MG63 (cell line): ENCODE measurements at regions not wholly inside any gene's neighbourhood (a gene's known extent, or its start where the extent isn't known, plus 50 kb on each side); places are given as distances from the start of the nearest gene placed in this dataset.

Source experiments
- DNase-seq: peaks from one replicate; pipeline ENCODE4 v3.0.0-alpha.2; 2020
- H3K27me3 ChIP-seq: fragments of 250-450 bp; sonication (Bioruptor Pico); 2 replicates; pipeline ENCODE4 v1.5.1; 2020; ENCODE audit warnings: mild to moderate bottlenecking, moderate library complexity
- H3K36me3 ChIP-seq: fragments of 250-450 bp; sonication (Bioruptor Pico); 2 replicates; pipeline ENCODE4 v1.5.1; 2020; ENCODE audit warnings: mild to moderate bottlenecking, moderate library complexity
- H3K4me3 ChIP-seq: fragments of 250-450 bp; sonication (Bioruptor Pico); 2 replicates; pipeline ENCODE4 v1.5.1; 2020; ENCODE audit warnings: mild to moderate bottlenecking, moderate library complexity
- H3K9me3 ChIP-seq: fragments of 250-450 bp; sonication (Bioruptor Pico); 2 replicates; pipeline ENCODE4 v1.5.1; 2020; ENCODE audit warnings: mild to moderate bottlenecking, moderate library complexity

DNA sequence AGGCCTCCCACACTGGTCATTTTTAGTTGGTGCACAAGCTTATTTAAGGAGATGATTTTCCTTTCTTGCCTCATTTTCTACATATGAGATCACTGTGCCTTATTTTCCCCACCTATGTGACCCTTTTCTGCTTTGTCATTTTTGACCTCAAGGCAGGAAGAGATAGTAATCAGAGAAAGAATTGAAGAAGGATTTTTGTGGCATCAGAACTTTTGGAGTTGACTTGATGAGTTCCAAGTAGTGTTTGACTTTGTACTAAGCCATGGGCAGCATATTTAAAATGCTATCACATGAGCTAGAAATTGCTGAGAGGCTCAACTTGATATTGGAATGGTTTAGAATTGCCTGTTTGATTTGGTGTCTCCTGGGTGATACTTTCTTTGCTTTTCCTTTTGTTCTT, 440.8 kb downstream of the AEBP2 start:
- H3K4me3 ChIP-seq = no peak overlapping the region
- H3K9me3 ChIP-seq = no peaks in the 10 kb centered on the region
- no peaks in the 10 kb centered on the region for H3K27me3 ChIP-seq
- no peaks in the 10 kb centered on the region for H3K36me3 ChIP-seq
- DNase-seq = no peak

DNA sequence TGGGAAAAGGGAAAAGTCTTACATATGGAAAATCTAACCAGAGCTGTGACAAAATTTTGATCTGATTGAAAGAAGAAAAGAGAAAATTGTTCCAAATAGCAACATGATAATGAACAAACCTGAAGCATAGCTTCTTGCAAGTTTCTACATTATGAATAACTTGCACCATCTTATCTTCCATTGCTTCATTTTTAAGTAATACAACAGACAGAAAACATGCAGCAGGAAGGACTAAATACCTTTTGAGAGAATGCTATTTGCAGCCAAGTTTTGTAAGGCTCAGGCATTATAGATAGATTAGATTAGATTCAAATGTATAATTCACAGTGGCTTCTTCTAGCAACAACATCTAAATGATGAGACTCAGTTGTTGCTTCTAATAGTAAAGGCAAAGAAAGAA, 441.4 kb downstream of the AEBP2 start:
- Histone ChIP-seq H3K36me3 (no peaks in the 10 kb centered on the region), H3K27me3 (no peaks in the 10 kb centered on the region), H3K4me3 (no peak overlapping the region), H3K9me3 (no peaks in the 10 kb centered on the region)
- no peak for DNase-seq

DNA sequence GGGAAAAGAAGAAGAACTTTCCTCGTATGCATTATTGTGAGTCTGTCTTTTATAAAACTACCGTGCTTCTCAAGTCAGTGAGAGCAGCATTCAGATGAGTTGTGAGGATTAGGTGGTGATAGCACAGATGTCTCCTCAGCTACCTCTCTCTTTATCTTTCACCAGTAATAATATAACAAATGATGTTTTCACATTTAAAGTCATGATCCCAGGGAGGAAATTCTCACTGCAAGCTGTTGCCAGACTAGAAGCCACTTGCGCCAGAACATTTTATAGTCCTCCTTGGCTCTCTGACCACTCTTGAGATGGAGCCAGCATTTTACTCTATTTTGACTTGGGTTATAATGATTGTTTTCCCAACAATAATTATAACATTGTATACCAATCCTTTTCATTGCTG, 443.1 kb downstream of the AEBP2 start:
- Histone ChIP-seq H3K36me3 (no peaks in the 10 kb centered on the region), H3K4me3 (no peak overlapping the region), H3K9me3 (no peaks in the 10 kb centered on the region), H3K27me3 (no peaks in the 10 kb centered on the region)
- peak; percentile 18 for DNase-seq

GRCh38 chr12:19884021-19884492, 444.8 kb downstream of the AEBP2 start:
- DNase-seq = peak; percentile 57
- no peaks in the 10 kb centered on the region for H3K27me3 ChIP-seq
- H3K9me3 ChIP-seq = no peaks in the 10 kb centered on the region
- H3K4me3 ChIP-seq = no peak overlapping the region
- H3K36me3 ChIP-seq = no peaks in the 10 kb centered on the region

DNA sequence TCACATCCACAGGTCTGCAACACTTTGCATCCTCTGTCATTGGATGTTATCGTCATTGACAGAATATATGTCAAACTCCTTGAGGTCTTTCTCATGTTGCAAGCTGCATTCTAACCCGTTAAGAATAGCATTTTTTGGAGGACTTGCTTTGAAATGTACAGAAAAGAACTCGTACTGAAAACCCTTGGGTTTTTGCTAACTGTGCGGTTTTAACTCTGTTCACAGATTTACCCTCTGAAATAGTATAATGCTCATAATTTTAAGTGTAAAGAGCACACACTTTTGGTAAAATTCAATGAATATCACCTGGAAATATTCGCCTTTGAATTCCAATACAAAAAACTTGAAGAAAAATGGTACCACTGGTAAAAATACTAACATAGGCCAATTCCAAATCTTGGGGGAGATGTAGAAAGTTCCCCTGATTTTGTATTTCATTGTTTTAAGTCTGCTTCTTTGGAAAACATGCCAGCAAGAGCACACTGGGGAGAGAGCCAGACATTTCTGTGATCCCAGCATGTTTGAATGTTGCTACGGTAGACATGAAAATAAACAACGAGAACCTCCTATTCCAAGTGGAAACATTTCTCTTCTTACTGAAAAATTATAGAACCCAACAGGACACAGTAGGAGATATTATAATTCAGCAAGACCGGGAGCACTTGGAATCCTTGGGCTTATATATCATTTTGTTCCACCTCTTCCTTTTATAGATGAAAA, 446.0 kb downstream of the AEBP2 start:
- no peak for DNase-seq
- no peaks in the 10 kb centered on the region for H3K27me3 ChIP-seq
- H3K9me3 ChIP-seq = no peaks in the 10 kb centered on the region
- no peak overlapping the region for H3K4me3 ChIP-seq
- no peaks in the 10 kb centered on the region for H3K36me3 ChIP-seq

DNA sequence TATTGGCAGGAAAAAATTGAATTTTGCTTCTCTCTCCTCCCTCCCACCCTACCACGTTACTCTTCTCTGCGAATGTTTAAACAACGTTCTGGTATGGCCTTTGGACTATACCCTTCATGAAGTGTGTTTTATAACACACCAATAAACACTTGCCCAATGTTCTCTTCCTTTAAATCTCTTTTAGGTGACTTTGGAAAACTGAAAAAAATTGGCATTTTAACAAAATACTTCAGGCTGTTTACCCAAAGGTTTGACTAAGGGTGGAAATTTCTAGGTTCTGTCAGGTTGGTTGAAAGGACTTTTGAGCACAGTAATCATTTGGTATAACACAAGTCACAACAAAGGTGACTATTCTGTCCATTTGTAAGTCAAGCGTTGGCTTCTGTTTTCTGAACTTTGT, 446.8 kb downstream of the AEBP2 start:
- H3K9me3 ChIP-seq = no peaks in the 10 kb centered on the region
- no peaks in the 10 kb centered on the region for H3K27me3 ChIP-seq
- H3K4me3 ChIP-seq = no peak overlapping the region
- DNase-seq = no peak
- H3K36me3 ChIP-seq = no peaks in the 10 kb centered on the region

DNA sequence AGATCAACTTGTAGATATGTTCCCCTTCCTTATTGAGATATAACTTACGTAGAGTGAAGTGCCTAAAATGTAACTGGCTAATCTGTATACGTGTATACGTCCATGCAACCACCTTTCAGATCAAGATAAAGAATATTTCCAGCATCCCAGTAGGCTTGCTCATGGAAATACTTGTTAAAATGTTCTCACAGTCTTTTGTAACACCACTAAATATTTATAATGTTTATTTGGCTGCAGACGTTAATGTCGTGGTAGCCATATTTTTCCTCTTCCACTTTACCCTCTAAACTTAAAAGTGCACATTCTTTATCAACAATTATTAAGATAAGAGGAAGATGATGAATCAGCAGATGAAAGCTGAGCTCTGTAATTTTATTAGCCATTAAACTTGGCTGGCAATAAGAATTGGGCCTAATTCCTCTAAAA, 447.4 kb downstream of the AEBP2 start:
- H3K4me3 ChIP-seq = no peak overlapping the region
- no peaks in the 10 kb centered on the region for H3K36me3 ChIP-seq
- no peaks in the 10 kb centered on the region for H3K27me3 ChIP-seq
- no peaks in the 10 kb centered on the region for H3K9me3 ChIP-seq
- DNase-seq = no peak

DNA sequence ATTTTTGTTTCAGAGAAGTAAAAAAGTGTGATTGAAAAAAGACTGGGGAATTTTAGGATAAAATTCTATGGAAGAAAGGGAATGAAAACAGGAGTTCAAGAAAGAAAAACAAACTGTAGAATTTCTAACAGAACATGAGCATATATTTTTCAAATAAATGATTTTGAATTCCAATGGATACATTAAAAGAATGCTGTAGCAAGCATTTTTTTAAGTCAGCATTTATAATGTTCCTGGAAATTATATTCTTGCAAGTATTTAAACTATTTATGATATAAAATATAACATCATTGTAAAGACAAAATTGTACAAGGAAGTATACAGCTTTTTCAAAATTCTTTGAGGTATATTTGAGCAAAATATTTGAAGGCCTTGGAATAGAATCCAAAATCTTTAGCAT, 450.7 kb downstream of the AEBP2 start:
- DNase-seq = no peak
- no peaks in the 10 kb centered on the region for H3K9me3 ChIP-seq
- H3K4me3 ChIP-seq = no peak overlapping the region

GRCh38 chr12:19891936-19892591, 452.8 kb downstream of the AEBP2 start:
- H3K9me3 ChIP-seq = no peaks in the 10 kb centered on the region
- no peak overlapping the region for H3K4me3 ChIP-seq
- H3K36me3 ChIP-seq = no peaks in the 10 kb centered on the region
- DNase-seq = no peak
- no peaks in the 10 kb centered on the region for H3K27me3 ChIP-seq

More for the DNA sequence above, 450.7 kb downstream of the AEBP2 start:
- no peaks in the 10 kb centered on the region for H3K27me3 ChIP-seq
- H3K36me3 ChIP-seq = no peaks in the 10 kb centered on the region

DNA sequence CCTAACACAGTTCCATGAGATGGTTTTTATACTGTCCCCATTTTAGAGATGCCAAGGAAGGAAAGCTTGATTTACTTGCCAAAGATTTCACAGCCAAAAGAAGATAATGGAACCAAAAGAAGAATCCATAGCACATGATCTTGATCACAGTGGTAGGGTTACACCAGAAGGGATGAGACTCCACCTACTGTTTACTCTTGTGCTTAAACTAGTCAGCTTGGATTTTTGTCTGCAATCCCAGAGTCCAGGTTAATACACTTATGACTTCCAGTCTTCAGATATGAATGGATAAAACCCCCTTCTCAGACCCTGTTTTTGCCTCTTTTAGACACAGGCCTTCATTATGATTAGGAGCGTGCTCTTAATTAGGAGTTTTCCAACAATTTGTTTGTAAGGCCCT, 454.2 kb downstream of the AEBP2 start:
- H3K9me3 ChIP-seq = no peaks in the 10 kb centered on the region
- no peaks in the 10 kb centered on the region for H3K27me3 ChIP-seq
- no peak for DNase-seq
- H3K4me3 ChIP-seq = no peak overlapping the region
- H3K36me3 ChIP-seq = no peaks in the 10 kb centered on the region

DNA sequence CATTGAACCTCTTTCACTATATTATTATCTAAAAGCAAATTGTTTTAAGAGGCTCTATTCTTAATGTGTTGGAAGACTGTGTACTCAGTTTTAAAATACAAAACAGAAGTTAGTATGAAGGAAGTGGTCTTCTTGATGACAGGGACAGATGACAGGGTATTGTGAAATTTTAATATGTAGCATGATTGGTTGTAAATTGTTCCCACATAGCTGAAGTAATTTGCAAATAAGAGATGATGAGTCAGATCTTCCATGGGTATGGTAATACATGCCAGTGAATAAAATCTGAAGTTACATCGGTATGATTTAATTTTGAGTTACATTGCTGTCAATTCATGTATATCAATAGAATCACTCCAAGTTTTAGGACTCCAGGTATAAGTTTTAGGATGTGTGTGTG, 454.8 kb downstream of the AEBP2 start:
- H3K36me3 ChIP-seq = no peaks in the 10 kb centered on the region
- DNase-seq = no peak

GRCh38 chr12:19894803-19895202, 455.5 kb downstream of the AEBP2 start:
- 0 out of 2 replicates have a peak, but pooled peaks cover 2% of the 10 kb centered on the region for H3K9me3 ChIP-seq
- DNase-seq = no peak

More for the DNA sequence above, 454.8 kb downstream of the AEBP2 start:
- Histone ChIP-seq H3K4me3 (no peak overlapping the region), H3K27me3 (no peaks in the 10 kb centered on the region), H3K9me3 (no peaks in the 10 kb centered on the region)

DNA sequence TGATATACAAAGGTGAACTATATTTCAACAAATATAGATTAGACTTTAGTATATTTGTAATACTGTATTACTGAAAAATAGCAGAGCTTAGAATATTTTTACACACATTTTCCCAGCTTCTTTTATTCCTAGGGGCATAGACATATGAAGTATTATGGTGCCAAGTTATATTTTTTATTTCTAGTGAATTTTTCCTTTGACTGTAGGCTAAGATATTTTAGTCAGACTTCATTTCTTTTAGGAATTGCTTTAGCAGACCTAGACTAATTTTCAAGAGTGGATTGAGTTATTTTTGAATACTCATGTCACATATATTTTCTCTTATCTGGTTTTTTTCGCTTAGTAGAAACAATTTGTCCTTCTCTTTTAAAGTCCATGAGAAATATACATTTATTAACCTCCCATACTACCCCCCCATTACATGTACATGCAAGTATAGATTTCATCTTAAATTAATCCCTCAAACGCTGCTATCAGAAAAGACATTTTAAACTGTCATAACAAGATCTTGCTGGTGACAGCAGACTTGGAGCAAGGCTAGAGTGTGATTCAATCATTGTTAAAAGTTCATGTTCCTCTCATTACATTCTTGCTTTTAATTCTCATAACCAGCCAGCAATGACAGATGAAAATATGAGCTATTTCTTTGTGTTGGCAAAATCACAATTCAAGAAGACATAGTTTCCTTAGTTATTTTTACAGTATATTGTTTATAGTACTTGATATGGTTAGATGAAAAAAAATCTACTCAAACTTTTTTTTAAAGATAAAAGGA, 456.1 kb downstream of the AEBP2 start:
- Histone ChIP-seq H3K4me3 (no peak overlapping the region), H3K27me3 (no peaks in the 10 kb centered on the region), H3K36me3 (no peaks in the 10 kb centered on the region), H3K9me3 (0 out of 2 replicates have a peak, but pooled peaks cover 2% of the 10 kb centered on the region)
- DNase-seq = no peak

More at GRCh38 chr12:19894803-19895202, 455.5 kb downstream of the AEBP2 start:
- Histone ChIP-seq H3K4me3 (no peak overlapping the region), H3K36me3 (no peaks in the 10 kb centered on the region), H3K27me3 (no peaks in the 10 kb centered on the region)

- H3K4me3 ChIP-seq = no peak overlapping the region
- H3K27me3 ChIP-seq = no peaks in the 10 kb centered on the region
- no peak for DNase-seq
- 0 out of 2 replicates have a peak, but pooled peaks cover 2% of the 10 kb centered on the region for H3K9me3 ChIP-seq
- H3K36me3 ChIP-seq = no peaks in the 10 kb centered on the region
Observed at GRCh38 chr12:19896041-19896440, 456.7 kb downstream of the AEBP2 start.

- Histone ChIP-seq H3K36me3 (no peaks in the 10 kb centered on the region), H3K4me3 (no peak overlapping the region), H3K27me3 (no peaks in the 10 kb centered on the region), H3K9me3 (0 out of 2 replicates have a peak, but pooled peaks cover 2% of the 10 kb centered on the region)
- DNase-seq = no peak
Observed at GRCh38 chr12:19896534-19896933, 457.2 kb downstream of the AEBP2 start.

DNA sequence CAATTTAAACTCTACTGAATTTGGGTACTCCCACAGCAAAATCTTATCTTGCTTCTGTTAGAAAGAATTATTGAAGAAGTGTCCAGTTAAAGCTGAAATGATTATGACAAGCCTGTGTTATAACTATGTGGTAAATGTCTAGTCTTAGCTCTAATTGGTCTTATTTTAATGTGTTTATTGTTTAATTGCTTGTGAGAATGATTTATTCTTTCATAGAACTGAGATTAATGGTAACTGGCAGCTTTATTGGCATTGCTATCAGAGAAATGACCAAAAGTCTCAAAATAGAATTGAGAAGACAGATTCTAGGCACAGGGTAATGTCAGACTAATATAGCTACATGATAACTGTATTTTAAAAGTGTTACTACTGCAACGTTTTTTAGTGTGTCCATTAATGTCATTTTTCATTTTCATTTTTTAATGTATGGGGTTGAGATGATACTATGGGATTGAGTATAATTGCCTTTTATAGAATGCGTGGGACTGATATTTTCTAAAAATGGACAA, 458.7 kb downstream of the AEBP2 start:
- no peak overlapping the region for H3K4me3 ChIP-seq
- H3K27me3 ChIP-seq = no peaks in the 10 kb centered on the region
- no peak for DNase-seq
- no peaks in the 10 kb centered on the region for H3K36me3 ChIP-seq
- H3K9me3 ChIP-seq = 0 out of 2 replicates have a peak, but pooled peaks cover 2% of the 10 kb centered on the region

DNA sequence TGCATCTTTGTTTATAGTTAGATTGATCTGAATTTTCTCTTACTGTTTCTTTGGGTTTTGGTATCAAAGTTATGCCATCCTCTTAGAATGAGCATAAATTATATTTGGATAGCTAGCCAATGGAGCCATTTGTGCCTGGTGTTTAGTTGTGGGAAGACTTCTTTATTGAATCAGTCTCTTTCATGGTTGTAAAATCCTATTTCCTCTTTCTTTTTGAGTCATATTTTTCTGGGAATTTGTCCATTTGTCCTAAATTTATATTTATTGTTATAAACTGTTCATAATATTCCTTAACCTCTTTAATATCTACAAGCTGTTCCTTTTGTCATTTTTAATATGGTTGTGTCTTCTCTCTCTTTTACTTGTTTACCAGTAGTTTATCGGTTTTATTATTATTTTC, 462.5 kb downstream of the AEBP2 start:
- 0 out of 2 replicates have a peak, but pooled peaks cover 2% of the 10 kb centered on the region for H3K9me3 ChIP-seq
- no peak for DNase-seq
- H3K4me3 ChIP-seq = no peak overlapping the region

More for the DNA sequence above, 462.5 kb downstream of the AEBP2 start:
- H3K27me3 ChIP-seq = no peaks in the 10 kb centered on the region
- H3K36me3 ChIP-seq = no peaks in the 10 kb centered on the region
